SK-N-SH (cell line): ENCODE measurements at regions not wholly inside any gene's neighbourhood (a gene's known extent, or its start where the extent isn't known, plus 50 kb on each side); places are given as distances from the start of the nearest gene placed in this dataset.
"Not testable (repeated sequence)": the region's sequence is repeated elsewhere in the genome, so short reads cannot be mapped to it uniquely, and the experiment has no call there.

Experiments
- CTCF ChIA-PET: fragments of 300-600, 350-600 bp; formaldehyde crosslinking; extraction: SDS; loops from one replicate; lab custom pipeline; 2021; lab: Yijun Ruan, JAX
- POLR2A ChIA-PET: fragments of 350-600 bp; sonication (Branson Sonifier 250); formaldehyde crosslinking; extraction: SDS; loops from one replicate; lab custom pipeline; 2020; ENCODE audit warnings: antibody characterized with exemption, inconsistent platforms; lab: Yijun Ruan, JAX
- DNase-seq: peaks from one replicate; pipeline ENCODE4 v3.0.0; 2012
- H2AFZ ChIP-seq: fragments of 200-600 bp; sonication (generic); 2 replicates; pipeline ENCODE4 v1.8.1; 2016; ENCODE audit warnings: antibody characterized with exemption, mild to moderate bottlenecking, low read depth
- H3F3A ChIP-seq: fragments of 200-600 bp; sonication (generic); replicated peaks from 2 replicates; pipeline ENCODE3; 2016; ENCODE audit warnings: antibody characterized with exemption, mild to moderate bottlenecking; ENCODE audit not compliant: insufficient read depth
- H3K27ac ChIP-seq, 2 experiments: fragments of 200-500 bp in 1 of 2; fragments of 200-600 bp in 1 of 2; sonication (Bioruptor generic) in 1 of 2; sonication (generic), shearing (Covaris generic) in 1 of 2; 2 replicates each; pipeline versions ENCODE4 v1.5.1 to v1.6.1; 2014 to 2016; ENCODE audit warnings: low read depth in 2 of 2, inconsistent platforms in 1 of 2, low read length in 1 of 2, mild to moderate bottlenecking in 1 of 2, mixed read lengths in 1 of 2
- H3K27me3 ChIP-seq: fragments of 200-600 bp; sonication (generic), shearing (Covaris generic); 2 replicates; pipeline ENCODE4 v1.6.1; 2016; ENCODE audit warnings: mixed run types; ENCODE audit not compliant: insufficient read depth
- H3K36me3 ChIP-seq, 2 experiments: fragments of 200-500 bp in 1 of 2; fragments of 200-600 bp in 1 of 2; sonication (Bioruptor generic) in 1 of 2; sonication (generic) in 1 of 2; replicated peaks in 1 of 2; 2 replicates each; pipeline versions ENCODE3 to v1.5.1; 2014 to 2016; ENCODE audit warnings: low read length in 1 of 2, mild to moderate bottlenecking in 1 of 2; ENCODE audit not compliant: insufficient read depth in 2 of 2, control insufficient read depth in 1 of 2
- H3K4me1 ChIP-seq, 2 experiments: fragments of 200-500 bp in 1 of 2; fragments of 200-600 bp in 1 of 2; sonication (Bioruptor generic) in 1 of 2; sonication (generic), shearing (Covaris generic) in 1 of 2; 2 replicates each; pipeline versions ENCODE4 v1.5.1 to v1.6.1; 2014 to 2016; ENCODE audit warnings: low read depth in 1 of 2, low read length in 1 of 2, mixed run types in 1 of 2; ENCODE audit not compliant: insufficient read depth in 2 of 2, control insufficient read depth in 1 of 2
- H3K4me2 ChIP-seq: fragments of 200-600 bp; sonication (generic), shearing (Covaris generic); 2 replicates; pipeline ENCODE4 v1.6.1; 2017; ENCODE audit warnings: mixed run types
- H3K4me3 ChIP-seq, 2 experiments: fragments of 200-500 bp in 1 of 2; fragments of 200-600 bp in 1 of 2; sonication (Bioruptor generic) in 1 of 2; sonication (generic), shearing (Covaris generic) in 1 of 2; 2 replicates each; pipeline versions ENCODE4 v1.5.1 to v1.8.1; 2014 to 2016; ENCODE audit warnings: low read depth in 2 of 2, inconsistent platforms in 1 of 2, low read length in 1 of 2, mild to moderate bottlenecking in 1 of 2, mixed read lengths in 1 of 2, moderate library complexity in 1 of 2
- H3K79me2 ChIP-seq: fragments of 200-600 bp; sonication (generic); 2 replicates; pipeline ENCODE4 v1.8.1; 2017; ENCODE audit warnings: mild to moderate bottlenecking; ENCODE audit not compliant: insufficient read depth
- H3K9ac ChIP-seq: fragments of 200-600 bp; sonication (generic); 2 replicates; pipeline ENCODE4 v1.6.1; 2017; ENCODE audit warnings: mixed run types
- H3K9me2 ChIP-seq: fragments of 200-600 bp; sonication (generic); 2 replicates; pipeline ENCODE4 v1.6.1; 2017; ENCODE audit warnings: mixed run types
- H3K9me3 ChIP-seq: fragments of 200-600 bp; sonication (generic); 2 replicates; pipeline ENCODE4 v1.6.1; 2017; ENCODE audit warnings: mixed run types, mild to moderate bottlenecking, moderate library complexity
- H4K20me1 ChIP-seq: fragments of 200-600 bp; sonication (generic); 2 replicates; pipeline ENCODE4 v1.6.1; 2017; ENCODE audit warnings: mild to moderate bottlenecking, mixed run types; ENCODE audit not compliant: insufficient read depth
- CHD2 ChIP-seq: fragments of 150-350 bp; IDR thresholded peaks from 2 replicates; pipeline ENCODE4 v1.6.1; 2018; ENCODE audit warnings: low read length; ENCODE audit not compliant: partially characterized antibody
- ELF1 ChIP-seq: IDR thresholded peaks from 2 replicates; pipeline ENCODE4 v1.4.0; 2012
- EP300 ChIP-seq, 2 experiments: IDR thresholded peaks; 2 replicates each; pipeline versions ENCODE4 v1.4.0 to v1.6.1; 2012; ENCODE audit warnings: borderline replicate concordance in 1 of 2, low read depth in 1 of 2, low read length in 1 of 2
- FOXJ3 ChIP-seq: sonication (generic); formaldehyde crosslinking; IDR thresholded peaks from 2 replicates; pipeline ENCODE4 v1.5.1; 2020; ENCODE audit warnings: mild to moderate bottlenecking, missing genetic modification reagents
- FOXM1 ChIP-seq: IDR thresholded peaks from 2 replicates; pipeline ENCODE4 v1.4.0; 2012; ENCODE audit warnings: low read depth, mild to moderate bottlenecking
- GATA2 ChIP-seq: sonication (generic); formaldehyde crosslinking; IDR thresholded peaks from 2 replicates; pipeline ENCODE4 v1.5.0; 2020; ENCODE audit warnings: mild to moderate bottlenecking, missing genetic modification reagents
- IRF3 ChIP-seq: fragments of 150-350 bp; IDR thresholded peaks from 2 replicates; pipeline ENCODE4 v1.6.1; 2016; ENCODE audit warnings: mild to moderate bottlenecking, low read depth, low read length
- MEF2A ChIP-seq: IDR thresholded peaks from 2 replicates; pipeline ENCODE4 v1.4.0; 2012; ENCODE audit warnings: low read depth, borderline replicate concordance
- NRF1 ChIP-seq: IDR thresholded peaks from 2 replicates; pipeline ENCODE4 v1.6.1; 2012; ENCODE audit warnings: low read depth, mild to moderate bottlenecking, low read length
- RCOR1 ChIP-seq: fragments of 150-350 bp; IDR thresholded peaks from 2 replicates; pipeline ENCODE4 v1.6.1; 2017; ENCODE audit warnings: antibody characterized with exemption, low read length
- RXRA ChIP-seq: IDR thresholded peaks from 2 replicates; pipeline ENCODE4 v1.4.0; 2012; ENCODE audit warnings: low read depth, mild to moderate bottlenecking, borderline replicate concordance
- SIN3A ChIP-seq: IDR thresholded peaks from 2 replicates; pipeline ENCODE4 v1.6.1; 2012; ENCODE audit warnings: low read depth, mild to moderate bottlenecking, low read length, moderate library complexity, borderline replicate concordance
- SMC3 ChIP-seq: IDR thresholded peaks from 2 replicates; pipeline ENCODE4 v1.6.1; 2012; ENCODE audit warnings: low read depth, low read length, improper control_type of control experiment
- TAF1 ChIP-seq: IDR thresholded peaks from 2 replicates; pipeline ENCODE4 v1.6.1; 2012; ENCODE audit warnings: low read depth, mild to moderate bottlenecking, low read length, moderate library complexity, borderline replicate concordance
- TCF12 ChIP-seq: IDR thresholded peaks from 2 replicates; pipeline ENCODE4 v1.4.0; 2012
- USF1 ChIP-seq: IDR thresholded peaks from 2 replicates; pipeline ENCODE4 v1.4.0; 2012; ENCODE audit warnings: low read depth, borderline replicate concordance
- YY1 ChIP-seq: IDR thresholded peaks from 2 replicates; pipeline ENCODE4 v1.4.0; 2012; ENCODE audit warnings: low read depth, mild to moderate bottlenecking
- WGBS: methylation state at CpG from one replicate; pipeline ENCODE4 v1.1.6; 2017; ENCODE audit warnings: low lambda C conversion rate; 5-methylcytosine and 5-hydroxymethylcytosine counted together
- TF ChIP-seq, protein P1 (sequence below): fragments of 150-350 bp; IDR thresholded peaks from 2 replicates; pipeline ENCODE4 v1.6.1; 2017; ENCODE audit warnings: antibody characterized with exemption, low read length, low read depth, borderline replicate concordance
- TF ChIP-seq, protein P2 (sequence below): IDR thresholded peaks from 2 replicates; pipeline ENCODE4 v1.4.0; 2012; ENCODE audit warnings: low read depth, borderline replicate concordance

GRCh38 chr19:28541029-28541428 lies 671.9 kb downstream of the UQCRFS1 start:
- no peak for DNase-seq
- H3K9me3 ChIP-seq: no peaks in the 10 kb centered on the region
- POLR2A ChIA-PET: no interaction called here
- H3K4me1 ChIP-seq: no peaks in the 10 kb centered on the region
- H2AFZ ChIP-seq: no peak overlapping the region
- no peaks in the 10 kb centered on the region for H3K79me2 ChIP-seq
- H3K27me3 ChIP-seq: no peaks in the 10 kb centered on the region; the same call in 1 of the 2 replicates
- no peaks in the 10 kb centered on the region for H3F3A ChIP-seq
- no peak overlapping the region for H3K9ac ChIP-seq
- no peaks in the 10 kb centered on the region for H4K20me1 ChIP-seq
- no peak overlapping the region for H3K4me2 ChIP-seq
- H3K9me2 ChIP-seq: no peaks in the 10 kb centered on the region
- WGBS: 4% methylated on average over 3 of the region's 3 CpGs
- TF ChIP-seq GATA2 (CRISPR knock-in tag) (no peak), ELF1 (no peak), IRF3 (no peak), TCF12 (no peak), EP300 (IDR thresholded peaks at IDR 0.05; ENCODE audit: borderline replicate concordance in 1 of 2, low read depth in 1 of 2, low read length in 1 of 2) (no peak), NRF1 (no peak), TAF1 (no peak), USF1 (no peak), FOXM1 (no peak)
- TF ChIP-seq, protein P1, sequence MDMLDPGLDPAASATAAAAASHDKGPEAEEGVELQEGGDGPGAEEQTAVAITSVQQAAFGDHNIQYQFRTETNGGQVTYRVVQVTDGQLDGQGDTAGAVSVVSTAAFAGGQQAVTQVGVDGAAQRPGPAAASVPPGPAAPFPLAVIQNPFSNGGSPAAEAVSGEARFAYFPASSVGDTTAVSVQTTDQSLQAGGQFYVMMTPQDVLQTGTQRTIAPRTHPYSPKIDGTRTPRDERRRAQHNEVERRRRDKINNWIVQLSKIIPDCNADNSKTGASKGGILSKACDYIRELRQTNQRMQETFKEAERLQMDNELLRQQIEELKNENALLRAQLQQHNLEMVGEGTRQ: no peak
- TF ChIP-seq, all 33 proteins: peak for 0
- Histone ChIP-seq H3K36me3 (no peaks in the 10 kb centered on the region), H3K4me3 (no peak overlapping the region), H3K27ac (no peak overlapping the region)
- CTCF ChIA-PET: no interaction called here

DNA sequence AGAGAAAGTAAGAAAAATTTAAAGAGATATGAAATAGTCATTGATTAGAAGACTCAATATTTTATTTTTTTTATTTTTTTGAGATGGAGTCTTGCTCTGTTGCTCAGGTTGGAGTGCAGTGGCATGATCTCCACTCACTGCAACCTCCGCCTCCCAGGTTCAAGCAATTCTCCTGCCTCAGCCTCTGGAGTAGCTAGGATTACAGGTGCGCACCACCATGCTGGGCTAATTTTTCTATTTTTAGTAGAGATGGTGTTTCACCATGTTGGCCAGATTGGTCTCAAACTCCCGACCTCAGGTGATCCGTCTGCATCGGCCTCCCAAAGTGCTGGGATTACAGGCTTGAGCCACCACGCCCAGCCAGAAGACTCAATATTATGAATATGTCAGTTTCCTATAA lies 672.6 kb downstream of the UQCRFS1 start:
- H3K9me2 ChIP-seq, H3K4me3 ChIP-seq, CTCF ChIA-PET, H3K27me3 ChIP-seq, DNase-seq, H2AFZ ChIP-seq, H3K27ac ChIP-seq, H3K9ac ChIP-seq, H3K4me1 ChIP-seq, H3K4me2 ChIP-seq, H3K36me3 ChIP-seq, H3K9me3 ChIP-seq, H3F3A ChIP-seq, H3K79me2 ChIP-seq, POLR2A ChIA-PET, H4K20me1 ChIP-seq: not testable (repeated sequence)
- WGBS: 30% methylated on average over 6 of the region's 6 CpGs

DNA sequence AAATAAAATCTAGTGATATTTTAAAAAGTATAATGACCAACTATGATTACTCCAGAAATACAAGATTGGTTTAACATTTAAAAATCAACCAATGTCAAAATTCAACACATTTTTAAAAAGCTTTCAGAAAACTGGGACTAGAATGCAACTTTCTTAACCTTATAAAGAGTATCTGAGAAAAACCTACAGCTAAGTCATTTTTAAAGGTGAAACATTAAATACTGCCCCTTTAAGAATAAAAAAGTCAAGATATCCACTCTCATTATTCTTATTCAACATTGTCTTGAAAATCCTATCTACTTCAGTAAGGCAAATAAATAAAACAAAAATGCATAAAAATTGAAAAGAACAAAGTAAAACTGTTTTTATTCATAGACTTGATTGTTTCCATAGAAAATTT lies 673.2 kb downstream of the UQCRFS1 start:
- CTCF ChIA-PET: no interaction called here
- TF ChIP-seq TCF12 (no peak), FOXJ3 (no peak), MEF2A (no peak), SIN3A (no peak), CHD2 (no peak), RXRA (no peak), RCOR1 (no peak), YY1 (no peak), SMC3 (no peak), IRF3 (no peak)
- TF ChIP-seq, protein P2, sequence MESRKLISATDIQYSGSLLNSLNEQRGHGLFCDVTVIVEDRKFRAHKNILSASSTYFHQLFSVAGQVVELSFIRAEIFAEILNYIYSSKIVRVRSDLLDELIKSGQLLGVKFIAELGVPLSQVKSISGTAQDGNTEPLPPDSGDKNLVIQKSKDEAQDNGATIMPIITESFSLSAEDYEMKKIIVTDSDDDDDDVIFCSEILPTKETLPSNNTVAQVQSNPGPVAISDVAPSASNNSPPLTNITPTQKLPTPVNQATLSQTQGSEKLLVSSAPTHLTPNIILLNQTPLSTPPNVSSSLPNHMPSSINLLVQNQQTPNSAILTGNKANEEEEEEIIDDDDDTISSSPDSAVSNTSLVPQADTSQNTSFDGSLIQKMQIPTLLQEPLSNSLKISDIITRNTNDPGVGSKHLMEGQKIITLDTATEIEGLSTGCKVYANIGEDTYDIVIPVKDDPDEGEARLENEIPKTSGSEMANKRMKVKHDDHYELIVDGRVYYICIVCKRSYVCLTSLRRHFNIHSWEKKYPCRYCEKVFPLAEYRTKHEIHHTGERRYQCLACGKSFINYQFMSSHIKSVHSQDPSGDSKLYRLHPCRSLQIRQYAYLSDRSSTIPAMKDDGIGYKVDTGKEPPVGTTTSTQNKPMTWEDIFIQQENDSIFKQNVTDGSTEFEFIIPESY: no peak
- H3K9me2 ChIP-seq: no peaks in the 10 kb centered on the region

More for the DNA sequence above, 673.2 kb downstream of the UQCRFS1 start:
- Histone ChIP-seq H3K9ac (no peak overlapping the region), H3K4me1 (no peaks in the 10 kb centered on the region), H3K27ac (no peak overlapping the region), H3F3A (no peaks in the 10 kb centered on the region), H3K27me3 (no peaks in the 10 kb centered on the region; the same call in 1 of the 2 replicates), H3K9me3 (no peaks in the 10 kb centered on the region), H3K36me3 (no peaks in the 10 kb centered on the region), H4K20me1 (no peaks in the 10 kb centered on the region), H3K4me2 (no peak overlapping the region), H3K4me3 (no peak overlapping the region), H2AFZ (no peak overlapping the region), H3K79me2 (no peaks in the 10 kb centered on the region)
- DNase-seq: no peak
- POLR2A ChIA-PET: no interaction called here
